Endothelial cell of umbilical vein (primary cell): ENCODE measurements at regions not wholly inside any gene's neighbourhood (a gene's known extent, or its start where the extent isn't known, plus 50 kb on each side); places are given as distances from the start of the nearest gene placed in this dataset.

Experiments used
- BruUV-seq: library from RNA; stranded (reverse); fragments of 400-500 nt; replicated peaks from 2 replicates; lab custom pipeline; 2021; lab: Mats Ljungman, UMichigan
- CTCF ChIA-PET: fragments of 300-600, 350-600 bp; sonication (Branson Sonifier 250); formaldehyde crosslinking; loops from one replicate; lab custom pipeline; 2021; ENCODE audit warnings: antibody characterized with exemption, inconsistent platforms; lab: Charles Lee
- POLR2A ChIA-PET: fragments of 300-600, 350-600 bp; sonication (Branson Sonifier 250); formaldehyde crosslinking; loops from one replicate; lab custom pipeline; 2021; ENCODE audit warnings: antibody characterized with exemption, inconsistent platforms; lab: Charles Lee
- DNase-seq: peaks from one replicate; pipeline ENCODE4 v3.0.0-alpha.2; 2011; ENCODE audit warnings: low read depth, low spot score
- FAIRE-seq: peaks from 2 replicates; lab custom pipeline; 2011; peaks lifted over from hg19 to GRCh38; lab: Jason Lieb, UNC
- H2AFZ ChIP-seq: 2 replicates; pipeline ENCODE4 v1.6.0; 2012; ENCODE audit warnings: low read depth, low read length, control low read depth, inconsistent platforms
- H3K27ac ChIP-seq: 2 replicates; pipeline ENCODE4 v1.5.1; 2011; ENCODE audit warnings: low read depth, mild to moderate bottlenecking, control low read depth, low read length, moderate library complexity; ENCODE audit not compliant: insufficient read depth
- H3K27me3 ChIP-seq, 2 experiments: 2 replicates each; pipeline versions ENCODE4 v1.6.0 to v1.6.1; 2011; ENCODE audit warnings: low read length in 2 of 2, mixed read lengths in 1 of 2; ENCODE audit not compliant: control insufficient read depth in 2 of 2, insufficient read depth in 2 of 2
- H3K36me3 ChIP-seq, 2 experiments: 2 replicates in 1 of 2; 3 replicates in 1 of 2; pipeline ENCODE4 v1.5.1; 2011; ENCODE audit warnings: low read length in 2 of 2, mild to moderate bottlenecking in 1 of 2, moderate library complexity in 1 of 2; ENCODE audit not compliant: control insufficient read depth in 2 of 2, insufficient read depth in 2 of 2; ENCODE audit errors: extremely low read depth in 1 of 2
- H3K4me1 ChIP-seq: 3 replicates; pipeline ENCODE4 v1.5.1; 2011; ENCODE audit warnings: mild to moderate bottlenecking, low read length; ENCODE audit not compliant: control insufficient read depth, insufficient read depth; ENCODE audit errors: extremely low read depth
- H3K4me2 ChIP-seq: 2 replicates; pipeline ENCODE4 v1.6.1; 2011; ENCODE audit warnings: low read length, control low read depth, mixed read lengths; ENCODE audit not compliant: insufficient read depth
- H3K4me3 ChIP-seq, 3 experiments: fragments of 200-600 bp in 1 of 3; sonication (generic), shearing (Covaris generic) in 1 of 3; replicated peaks in 1 of 3; 2 replicates each; pipeline ENCODE4 v1.5.1; 2011 to 2016; ENCODE audit warnings: control low read depth in 3 of 3, low read length in 3 of 3, mild to moderate bottlenecking in 2 of 3, inconsistent platforms in 1 of 3, low read depth in 1 of 3, moderate library complexity in 1 of 3; ENCODE audit not compliant: insufficient read depth in 1 of 3
- H3K79me2 ChIP-seq: 2 replicates; pipeline ENCODE4 v1.6.0; 2012; ENCODE audit warnings: low read length, inconsistent platforms; ENCODE audit not compliant: control insufficient read depth, insufficient read depth
- H3K9ac ChIP-seq: replicated peaks from 2 replicates; pipeline ENCODE3; 2011; ENCODE audit warnings: low read length, control low read depth; ENCODE audit not compliant: insufficient read depth; ENCODE audit errors: extremely low read depth
- H3K9me1 ChIP-seq: replicated peaks from 3 replicates; pipeline ENCODE4 v1.6.0; 2011; ENCODE audit warnings: mild to moderate bottlenecking, low read length; ENCODE audit not compliant: control insufficient read depth, insufficient read depth; ENCODE audit errors: extremely low read depth
- H3K9me3 ChIP-seq: replicated peaks from 2 replicates; pipeline ENCODE4 v1.5.1; 2012; ENCODE audit warnings: low read length, inconsistent platforms; ENCODE audit not compliant: control insufficient read depth, insufficient read depth
- H4K20me1 ChIP-seq: replicated peaks from 2 replicates; pipeline ENCODE3; 2011; ENCODE audit warnings: mild to moderate bottlenecking, low read length; ENCODE audit not compliant: control insufficient read depth, insufficient read depth; ENCODE audit errors: extremely low read depth
- EZH2 ChIP-seq: IDR thresholded peaks from 2 replicates; pipeline ENCODE4 v1.6.1; 2012; ENCODE audit warnings: borderline replicate concordance, low read depth, mild to moderate bottlenecking, moderate library complexity, low read length, inconsistent platforms; ENCODE audit not compliant: severe bottlenecking
- FOS ChIP-seq: IDR thresholded peaks from 2 replicates; pipeline ENCODE4 v1.6.1; 2011; ENCODE audit warnings: mild to moderate bottlenecking, low read length, moderate library complexity, borderline replicate concordance; ENCODE audit not compliant: insufficient read depth
- GATA2 ChIP-seq: IDR thresholded peaks from 2 replicates; pipeline ENCODE4 v1.7.0; 2011; ENCODE audit warnings: low read depth, mild to moderate bottlenecking, moderate library complexity, mixed read lengths, low read length; ENCODE audit not compliant: insufficient read length, insufficient read depth
- JUN ChIP-seq: IDR thresholded peaks from 2 replicates; pipeline ENCODE4 v1.6.1; 2011; ENCODE audit warnings: borderline replicate concordance, low read depth; ENCODE audit not compliant: insufficient read length, insufficient read depth
- MYC ChIP-seq: IDR thresholded peaks from one replicate; pipeline ENCODE4 v1.6.1; 2011; ENCODE audit warnings: mild to moderate bottlenecking, low read depth, low read length
- POLR2A ChIP-seq: IDR thresholded peaks from 2 replicates; pipeline ENCODE4 v1.6.1; 2012; ENCODE audit warnings: low read depth, mild to moderate bottlenecking, control low read depth, low read length
- POLR2AphosphoS5 ChIP-seq: IDR thresholded peaks from 2 replicates; pipeline ENCODE4 v1.6.1; 2012; ENCODE audit warnings: low read depth, mild to moderate bottlenecking, control low read depth, low read length, moderate library complexity; ENCODE audit not compliant: insufficient read depth
- dilution Hi-C: fragments of 300-500 bp; cut with MboI; formaldehyde crosslinking; loops from one replicate; pipeline ENCODE4 v1.15.0; 2019; ENCODE audit warnings: low sequenced_read_pairs; ENCODE audit not compliant: extremely low pct_ligation_motif_present
- intact Hi-C: fragments of 100-400 bp; cut with micrococcal nuclease; formaldehyde crosslinking; loops from one replicate; pipeline ENCODE4 v1.10.0; 2022
- TF ChIP-seq, protein P1 (sequence below), 2 donors: IDR thresholded peaks; 1 replicate in 1 of 2; 2 replicates in 1 of 2; pipeline ENCODE4 v1.5.1; 2011; ENCODE audit warnings: low read length in 2 of 2, mild to moderate bottlenecking in 2 of 2, moderate library complexity in 2 of 2, control low read depth in 1 of 2, inconsistent platforms in 1 of 2, low read depth in 1 of 2; ENCODE audit not compliant: insufficient read depth in 1 of 2; ENCODE audit errors: extremely low read depth in 1 of 2
- TF ChIP-seq, protein P2 (sequence below): IDR thresholded peaks from 2 replicates; pipeline ENCODE4 v1.6.1; 2011; ENCODE audit not compliant: insufficient read depth, insufficient read length

DNA sequence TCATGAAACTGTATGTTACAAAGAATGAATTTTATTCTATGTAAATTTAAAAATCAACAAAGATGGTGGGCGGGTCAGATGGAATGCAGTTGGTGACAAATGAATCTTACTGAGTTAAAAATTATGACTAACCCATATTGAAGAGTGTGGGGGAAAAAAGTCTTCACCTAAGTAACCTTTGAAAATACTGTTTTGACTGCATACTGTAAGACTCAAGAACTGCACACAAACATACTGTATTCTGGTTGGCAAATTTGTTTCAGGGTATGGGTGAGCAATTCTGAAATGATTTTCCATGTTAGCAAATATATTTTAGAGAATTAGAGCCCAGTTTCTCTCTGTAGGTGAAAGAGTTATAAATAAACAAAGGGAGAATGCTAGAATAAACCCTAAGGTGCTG lies 153.7 kb upstream of the KCNJ18 start:
- no TSS peak for BruUV-seq
- H4K20me1 ChIP-seq: no peaks in the 10 kb centered on the region
- no peaks in the 10 kb centered on the region for H3K27me3 ChIP-seq
- no peak overlapping the region for H3K4me2 ChIP-seq
- ChIA-PET POLR2A (no interaction called here), CTCF (no interaction called here)
- intact Hi-C loops: no loop called here
- H3K4me1 ChIP-seq: no peaks in the 10 kb centered on the region
- no peak overlapping the region for H2AFZ ChIP-seq
- no peaks in the 10 kb centered on the region for H3K9me3 ChIP-seq
- dilution Hi-C loops: no loop called here
- TF ChIP-seq, protein P1, sequence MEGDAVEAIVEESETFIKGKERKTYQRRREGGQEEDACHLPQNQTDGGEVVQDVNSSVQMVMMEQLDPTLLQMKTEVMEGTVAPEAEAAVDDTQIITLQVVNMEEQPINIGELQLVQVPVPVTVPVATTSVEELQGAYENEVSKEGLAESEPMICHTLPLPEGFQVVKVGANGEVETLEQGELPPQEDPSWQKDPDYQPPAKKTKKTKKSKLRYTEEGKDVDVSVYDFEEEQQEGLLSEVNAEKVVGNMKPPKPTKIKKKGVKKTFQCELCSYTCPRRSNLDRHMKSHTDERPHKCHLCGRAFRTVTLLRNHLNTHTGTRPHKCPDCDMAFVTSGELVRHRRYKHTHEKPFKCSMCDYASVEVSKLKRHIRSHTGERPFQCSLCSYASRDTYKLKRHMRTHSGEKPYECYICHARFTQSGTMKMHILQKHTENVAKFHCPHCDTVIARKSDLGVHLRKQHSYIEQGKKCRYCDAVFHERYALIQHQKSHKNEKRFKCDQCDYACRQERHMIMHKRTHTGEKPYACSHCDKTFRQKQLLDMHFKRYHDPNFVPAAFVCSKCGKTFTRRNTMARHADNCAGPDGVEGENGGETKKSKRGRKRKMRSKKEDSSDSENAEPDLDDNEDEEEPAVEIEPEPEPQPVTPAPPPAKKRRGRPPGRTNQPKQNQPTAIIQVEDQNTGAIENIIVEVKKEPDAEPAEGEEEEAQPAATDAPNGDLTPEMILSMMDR (IDR thresholded peaks at IDR 0.05; ENCODE audit: extremely low read depth in 1 of 2, insufficient read depth in 1 of 2, low read depth in 1 of 2, low read length in 2 of 2): no peak
- TF ChIP-seq GATA2 (no peak), JUN (no peak), FOS (no peak), POLR2AphosphoS5 (no peak), MYC (no peak), POLR2A (no peak), EZH2 (no peak)
- TF ChIP-seq, protein P2, sequence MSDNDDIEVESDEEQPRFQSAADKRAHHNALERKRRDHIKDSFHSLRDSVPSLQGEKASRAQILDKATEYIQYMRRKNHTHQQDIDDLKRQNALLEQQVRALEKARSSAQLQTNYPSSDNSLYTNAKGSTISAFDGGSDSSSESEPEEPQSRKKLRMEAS: no peak
- H3K36me3 ChIP-seq: peaks cover under 1 to 11% of the 10 kb centered on the region in 2 experiments
- peaks cover 10% of the 10 kb centered on the region for H3K79me2 ChIP-seq
- no peak overlapping the region for H3K4me3 ChIP-seq
- H3K9me1 ChIP-seq: no peaks in the 10 kb centered on the region
- no peak for DNase-seq
- H3K27ac ChIP-seq: no peak overlapping the region
- no peak for FAIRE-seq
- no peak overlapping the region for H3K9ac ChIP-seq
